ENCODE measurements at regions not wholly inside any gene's neighbourhood (a gene's known extent, or its start where the extent isn't known, plus 50 kb on each side); places are given as distances from the start of the nearest gene placed in this dataset.
"Not testable (repeated sequence)": the region's sequence is repeated elsewhere in the genome, so short reads cannot be mapped to it uniquely, and the experiment has no call there.

DNA sequence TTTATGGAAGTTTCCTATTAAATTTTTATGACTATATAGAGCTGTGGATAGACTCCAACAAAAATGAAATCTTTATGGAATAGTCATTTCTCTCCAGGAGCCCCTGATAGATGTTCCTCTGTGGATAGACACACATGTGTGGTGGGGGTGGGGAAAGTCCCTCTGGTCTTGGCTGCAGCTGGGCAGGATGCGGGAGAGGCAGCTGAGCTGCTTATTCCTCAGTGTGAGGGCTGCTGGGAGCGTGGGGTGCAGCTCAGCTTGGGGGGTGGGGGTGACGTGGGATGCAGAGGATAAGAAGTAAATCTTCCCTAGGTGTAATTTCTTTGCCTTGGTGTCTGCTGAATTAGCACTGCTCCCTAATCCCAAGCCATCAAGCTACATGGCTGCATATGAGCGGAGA is 192.8 kb upstream of the PLGLB2 start:
- TF ChIP-seq, protein P1, sequence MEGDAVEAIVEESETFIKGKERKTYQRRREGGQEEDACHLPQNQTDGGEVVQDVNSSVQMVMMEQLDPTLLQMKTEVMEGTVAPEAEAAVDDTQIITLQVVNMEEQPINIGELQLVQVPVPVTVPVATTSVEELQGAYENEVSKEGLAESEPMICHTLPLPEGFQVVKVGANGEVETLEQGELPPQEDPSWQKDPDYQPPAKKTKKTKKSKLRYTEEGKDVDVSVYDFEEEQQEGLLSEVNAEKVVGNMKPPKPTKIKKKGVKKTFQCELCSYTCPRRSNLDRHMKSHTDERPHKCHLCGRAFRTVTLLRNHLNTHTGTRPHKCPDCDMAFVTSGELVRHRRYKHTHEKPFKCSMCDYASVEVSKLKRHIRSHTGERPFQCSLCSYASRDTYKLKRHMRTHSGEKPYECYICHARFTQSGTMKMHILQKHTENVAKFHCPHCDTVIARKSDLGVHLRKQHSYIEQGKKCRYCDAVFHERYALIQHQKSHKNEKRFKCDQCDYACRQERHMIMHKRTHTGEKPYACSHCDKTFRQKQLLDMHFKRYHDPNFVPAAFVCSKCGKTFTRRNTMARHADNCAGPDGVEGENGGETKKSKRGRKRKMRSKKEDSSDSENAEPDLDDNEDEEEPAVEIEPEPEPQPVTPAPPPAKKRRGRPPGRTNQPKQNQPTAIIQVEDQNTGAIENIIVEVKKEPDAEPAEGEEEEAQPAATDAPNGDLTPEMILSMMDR (IDR thresholded peaks at IDR 0.05), result not testable (repeated sequence)
- not testable (repeated sequence) for TF ChIP-seq POLR2A, POLR2AphosphoS5, EP300 (IDR thresholded peaks at IDR 0.05)
